ENCODE measurements at regions not wholly inside any gene's neighbourhood (a gene's known extent, or its start where the extent isn't known, plus 50 kb on each side); places are given as distances from the start of the nearest gene placed in this dataset.

- H3K9me3 ChIP-seq (ENCODE audit: low read length), result no peaks in the 10 kb centered on the region
- no peaks in the 10 kb centered on the region for H3K79me2 ChIP-seq (replicated peaks; ENCODE audit: insufficient read depth, low read length)
- no peak overlapping the region for H3K9ac ChIP-seq (ENCODE audit: low read length)
- H3F3A ChIP-seq (ENCODE audit: insufficient read depth, low read length, poor library complexity, severe bottlenecking), result no peaks in the 10 kb centered on the region
- no peaks in the 10 kb centered on the region for H4K20me1 ChIP-seq (ENCODE audit: insufficient read depth)
- H2AFZ ChIP-seq (ENCODE audit: low read depth, low read length), result no peak overlapping the region
- no peaks in the 10 kb centered on the region for H3K9me2 ChIP-seq (ENCODE audit: insufficient read depth, low read length)
- H3K27me3 ChIP-seq (ENCODE audit: insufficient read depth, low read depth, low read length), result no peaks in the 10 kb centered on the region
- no peak overlapping the region for H3K27ac ChIP-seq (ENCODE audit: low read length)
- no peaks in the 10 kb centered on the region for H3K36me3 ChIP-seq (ENCODE audit: insufficient read depth, low read length)
- H3K4me3 ChIP-seq (ENCODE audit: low read length), result no peak overlapping the region
- H3K4me2 ChIP-seq (ENCODE audit: low read length), result no peak overlapping the region
- TF ChIP-seq, protein P1, sequence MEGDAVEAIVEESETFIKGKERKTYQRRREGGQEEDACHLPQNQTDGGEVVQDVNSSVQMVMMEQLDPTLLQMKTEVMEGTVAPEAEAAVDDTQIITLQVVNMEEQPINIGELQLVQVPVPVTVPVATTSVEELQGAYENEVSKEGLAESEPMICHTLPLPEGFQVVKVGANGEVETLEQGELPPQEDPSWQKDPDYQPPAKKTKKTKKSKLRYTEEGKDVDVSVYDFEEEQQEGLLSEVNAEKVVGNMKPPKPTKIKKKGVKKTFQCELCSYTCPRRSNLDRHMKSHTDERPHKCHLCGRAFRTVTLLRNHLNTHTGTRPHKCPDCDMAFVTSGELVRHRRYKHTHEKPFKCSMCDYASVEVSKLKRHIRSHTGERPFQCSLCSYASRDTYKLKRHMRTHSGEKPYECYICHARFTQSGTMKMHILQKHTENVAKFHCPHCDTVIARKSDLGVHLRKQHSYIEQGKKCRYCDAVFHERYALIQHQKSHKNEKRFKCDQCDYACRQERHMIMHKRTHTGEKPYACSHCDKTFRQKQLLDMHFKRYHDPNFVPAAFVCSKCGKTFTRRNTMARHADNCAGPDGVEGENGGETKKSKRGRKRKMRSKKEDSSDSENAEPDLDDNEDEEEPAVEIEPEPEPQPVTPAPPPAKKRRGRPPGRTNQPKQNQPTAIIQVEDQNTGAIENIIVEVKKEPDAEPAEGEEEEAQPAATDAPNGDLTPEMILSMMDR (IDR thresholded peaks at IDR 0.05; ENCODE audit: poor library complexity, severe bottlenecking), result no peak
- no peak for TF ChIP-seq POLR2AphosphoS5 (IDR thresholded peaks at IDR 0.05)
- TF ChIP-seq RAD21 (conservative IDR thresholded peaks at IDR 0.05), result no peak
- no peak for TF ChIP-seq MXI1 (conservative IDR thresholded peaks at IDR 0.05; ENCODE audit: poor library complexity, severe bottlenecking)
- TF ChIP-seq EP300 (conservative IDR thresholded peaks at IDR 0.05; ENCODE audit: poor library complexity, severe bottlenecking), result no peak
- TF ChIP-seq TAF1 (IDR thresholded peaks at IDR 0.05; ENCODE audit: low read depth), result no peak
- TF ChIP-seq REST (IDR thresholded peaks at IDR 0.05; ENCODE audit: borderline replicate concordance), result no peak
- TF ChIP-seq EZH2 (IDR thresholded peaks at IDR 0.05; ENCODE audit: borderline replicate concordance, insufficient read depth, low read length, poor library complexity, severe bottlenecking), result no peak
- TF ChIP-seq SMC3 (conservative IDR thresholded peaks at IDR 0.05; ENCODE audit: poor library complexity), result no peak
Observed at GRCh38 chr5:141793881-141794280, 84.3 kb downstream of the PCDH1 start.

GRCh38 chr5:141793403-141793802 lies 84.8 kb downstream of the PCDH1 start:
- Histone ChIP-seq H3K9me3 (ENCODE audit: low read length) (no peaks in the 10 kb centered on the region), H3K36me3 (ENCODE audit: insufficient read depth, low read length) (no peaks in the 10 kb centered on the region), H3F3A (ENCODE audit: insufficient read depth, low read length, poor library complexity, severe bottlenecking) (no peaks in the 10 kb centered on the region), H2AFZ (ENCODE audit: low read depth, low read length) (no peak overlapping the region), H3K4me2 (ENCODE audit: low read length) (no peak overlapping the region), H3K27ac (ENCODE audit: low read length) (no peak overlapping the region), H4K20me1 (ENCODE audit: insufficient read depth) (no peaks in the 10 kb centered on the region), H3K27me3 (ENCODE audit: insufficient read depth, low read depth, low read length) (no peaks in the 10 kb centered on the region), H3K79me2 (replicated peaks; ENCODE audit: insufficient read depth, low read length) (no peaks in the 10 kb centered on the region), H3K9ac (ENCODE audit: low read length) (no peak overlapping the region), H3K4me3 (ENCODE audit: low read length) (no peak overlapping the region), H3K9me2 (ENCODE audit: insufficient read depth, low read length) (no peaks in the 10 kb centered on the region)
- TF ChIP-seq TAF1 (IDR thresholded peaks at IDR 0.05; ENCODE audit: low read depth) (no peak), REST (IDR thresholded peaks at IDR 0.05; ENCODE audit: borderline replicate concordance) (no peak), RAD21 (conservative IDR thresholded peaks at IDR 0.05) (no peak), MXI1 (conservative IDR thresholded peaks at IDR 0.05; ENCODE audit: poor library complexity, severe bottlenecking) (no peak), EZH2 (IDR thresholded peaks at IDR 0.05; ENCODE audit: borderline replicate concordance, insufficient read depth, low read length, poor library complexity, severe bottlenecking) (no peak), POLR2AphosphoS5 (IDR thresholded peaks at IDR 0.05) (no peak), EP300 (conservative IDR thresholded peaks at IDR 0.05; ENCODE audit: poor library complexity, severe bottlenecking) (no peak), SMC3 (conservative IDR thresholded peaks at IDR 0.05; ENCODE audit: poor library complexity) (no peak)
- TF ChIP-seq, protein P1 (IDR thresholded peaks at IDR 0.05; ENCODE audit: poor library complexity, severe bottlenecking), result no peak

All from neural cell (in vitro differentiated cells).